ENCODE measurements at regions not wholly inside any gene's neighbourhood (a gene's known extent, or its start where the extent isn't known, plus 50 kb on each side); places are given as distances from the start of the nearest gene placed in this dataset.
A peak's percentile ranks its signal among the peaks of the same experiment; 100 is the strongest.

GRCh38 chr16:65576631-65577030, 454.8 kb upstream of the CDH11 start:
- DNase-seq (ENCODE audit: low spot score) = no peak

GRCh38 chr16:65576139-65576538, 454.3 kb upstream of the CDH11 start:
- DNase-seq (ENCODE audit: low spot score) = no peak

- no peak for DNase-seq (ENCODE audit: low spot score)
These were observed 452.6 kb upstream of the CDH11 start for GRCh38 chr16:65574326-65574966.

- DNase-seq (ENCODE audit: low spot score) = peak; percentile 15
These were observed 450.3 kb upstream of the CDH11 start for GRCh38 chr16:65572156-65572555.

GRCh38 chr16:65570261-65570660, 448.4 kb upstream of the CDH11 start:
- no peak for DNase-seq (ENCODE audit: low spot score)

GRCh38 chr16:65559846-65560245, 438.0 kb upstream of the CDH11 start:
- no peak for DNase-seq (ENCODE audit: low spot score)

- DNase-seq (ENCODE audit: low spot score) = peak; percentile 46
These were observed 427.8 kb upstream of the CDH11 start for GRCh38 chr16:65549689-65550088.

- DNase-seq (ENCODE audit: low spot score) = no peak
These were observed 426.6 kb upstream of the CDH11 start for GRCh38 chr16:65548470-65548869.

- DNase-seq (ENCODE audit: low spot score) = peak; percentile 89
These were observed 426.0 kb upstream of the CDH11 start for GRCh38 chr16:65547772-65548446.

GRCh38 chr16:65546353-65546791, 424.5 kb upstream of the CDH11 start:
- peak; percentile 92 for DNase-seq (ENCODE audit: low spot score)

- no peak for DNase-seq (ENCODE audit: low spot score)
These were observed 423.6 kb upstream of the CDH11 start for GRCh38 chr16:65545413-65545956.

GRCh38 chr16:65543781-65544740, 422.2 kb upstream of the CDH11 start:
- DNase-seq (ENCODE audit: low spot score) = no peak

- no peak for DNase-seq (ENCODE audit: low spot score)
These were observed 419.8 kb upstream of the CDH11 start for GRCh38 chr16:65541646-65542045.

- DNase-seq (ENCODE audit: low spot score) = no peak
These were observed 419.0 kb upstream of the CDH11 start for GRCh38 chr16:65540901-65541300.

- no peak for DNase-seq (ENCODE audit: low spot score)
These were observed 417.1 kb upstream of the CDH11 start for GRCh38 chr16:65538976-65539375.

- DNase-seq (ENCODE audit: low spot score) = no peak
These were observed 415.5 kb upstream of the CDH11 start for GRCh38 chr16:65537336-65537735.

GRCh38 chr16:65534121-65534528, 412.3 kb upstream of the CDH11 start:
- no peak for DNase-seq (ENCODE audit: low spot score)

- no peak for DNase-seq (ENCODE audit: low spot score)
These were observed 411.0 kb upstream of the CDH11 start for GRCh38 chr16:65532846-65533245.

GRCh38 chr16:65532258-65532657, 410.4 kb upstream of the CDH11 start:
- no peak for DNase-seq (ENCODE audit: low spot score)

- DNase-seq (ENCODE audit: low spot score) = no peak
These were observed 409.6 kb upstream of the CDH11 start for GRCh38 chr16:65531475-65531874.

GRCh38 chr16:65525707-65526106, 403.8 kb upstream of the CDH11 start:
- DNase-seq (ENCODE audit: low spot score) = no peak

- DNase-seq (ENCODE audit: low spot score) = peak; percentile 74
These were observed 403.1 kb upstream of the CDH11 start for GRCh38 chr16:65524997-65525396.

All from umbilical cord (tissue), 1 donor.